GM23338 (cell line): ENCODE measurements at regions not wholly inside any gene's neighbourhood (a gene's known extent, or its start where the extent isn't known, plus 50 kb on each side); places are given as distances from the start of the nearest gene placed in this dataset.

Experiments used
- ATAC-seq: fragments of 200-7000 bp; cut with Tn5 transposase; 3 replicates; pipeline ENCODE4 v1.9.1; 2020
- DNase-seq: peaks from one replicate; pipeline ENCODE4 v3.0.0-alpha.2; 2015; ENCODE audit warnings: low spot score
- H2AFZ ChIP-seq: fragments of 200-600 bp; sonication (generic); 2 replicates; pipeline ENCODE4 v1.8.0; 2016; ENCODE audit warnings: antibody characterized with exemption, mild to moderate bottlenecking, moderate library complexity
- H3F3A ChIP-seq: fragments of 200-600 bp; sonication (generic); replicated peaks from 2 replicates; pipeline ENCODE4 v1.8.0; 2017; ENCODE audit warnings: antibody characterized with exemption, mixed run types, low read depth
- H3K27ac ChIP-seq: fragments of 200-600 bp; sonication (generic); 2 replicates; pipeline ENCODE4 v1.6.1; 2016; ENCODE audit warnings: low read depth
- H3K27me3 ChIP-seq: fragments of 200-600 bp; sonication (generic); 2 replicates; pipeline ENCODE4 v1.8.0; 2016; ENCODE audit warnings: mild to moderate bottlenecking, mixed run types, moderate library complexity; ENCODE audit not compliant: insufficient read depth
- H3K36me3 ChIP-seq: fragments of 200-600 bp; sonication (generic); 2 replicates; pipeline ENCODE4 v1.8.0; 2016; ENCODE audit warnings: mild to moderate bottlenecking; ENCODE audit not compliant: insufficient read depth
- H3K4me1 ChIP-seq: fragments of 200-600 bp; sonication (generic); 2 replicates; pipeline ENCODE4 v1.8.0; 2016; ENCODE audit warnings: mild to moderate bottlenecking, moderate library complexity; ENCODE audit not compliant: insufficient read depth
- H3K4me2 ChIP-seq: fragments of 200-600 bp; sonication (generic); 2 replicates; pipeline ENCODE4 v1.7.1; 2017; ENCODE audit warnings: mixed run types
- H3K4me3 ChIP-seq: fragments of 200-600 bp; sonication (generic); 2 replicates; pipeline ENCODE4 v1.6.1; 2016; ENCODE audit warnings: mixed run types
- H3K79me2 ChIP-seq: fragments of 200-600 bp; sonication (generic); replicated peaks from 2 replicates; pipeline ENCODE4 v1.8.0; 2017; ENCODE audit warnings: mild to moderate bottlenecking; ENCODE audit not compliant: insufficient read depth
- H3K9me2 ChIP-seq: fragments of 200-600 bp; sonication (generic); 2 replicates; pipeline ENCODE4 v1.8.0; 2017; ENCODE audit not compliant: insufficient read depth
- H4K20me1 ChIP-seq: fragments of 200-600 bp; sonication (generic); replicated peaks from 2 replicates; pipeline ENCODE4 v1.8.0; 2017; ENCODE audit warnings: mild to moderate bottlenecking; ENCODE audit not compliant: insufficient read depth
- H3K27ac Mint-ChIP-seq: 2 replicates; pipeline ENCODE4 v1.8.0; 2020; ENCODE audit warnings: inconsistent platforms, mild to moderate bottlenecking, moderate library complexity, mixed read lengths
- H3K27me3 Mint-ChIP-seq: 3 replicates; pipeline ENCODE4 v1.8.0; 2022; ENCODE audit warnings: low read depth, mild to moderate bottlenecking, moderate library complexity, mixed read lengths, inconsistent platforms; ENCODE audit not compliant: insufficient read depth, poor library complexity
- H3K36me3 Mint-ChIP-seq: 3 replicates; pipeline ENCODE4 v1.8.0; 2021; ENCODE audit warnings: low read depth, mild to moderate bottlenecking, inconsistent platforms, moderate library complexity, mixed read lengths
- H3K4me1 Mint-ChIP-seq: 3 replicates; pipeline ENCODE4 v1.8.0; 2020; ENCODE audit warnings: mild to moderate bottlenecking, inconsistent platforms, mixed read lengths
- H3K4me3 Mint-ChIP-seq: 3 replicates; pipeline ENCODE4 v1.8.0; 2021; ENCODE audit warnings: moderate library complexity, mild to moderate bottlenecking, inconsistent platforms, mixed read lengths
- H3K9me3 Mint-ChIP-seq: 3 replicates; pipeline ENCODE4 v1.8.0; 2020; ENCODE audit warnings: moderate library complexity, mild to moderate bottlenecking, inconsistent platforms, mixed read lengths
- CREB1 ChIP-seq: fragments of 250-450 bp; sonication (Bioruptor Pico); IDR thresholded peaks from 2 replicates; pipeline ENCODE4 v1.5.0; 2020; ENCODE audit warnings: low read depth, mild to moderate bottlenecking, moderate library complexity
- EZH2 ChIP-seq: fragments of 200-600 bp; sonication (generic); IDR thresholded peaks from one replicate; pipeline ENCODE4 v1.8.0; 2017; ENCODE audit warnings: antibody characterized with exemption, mild to moderate bottlenecking, low read depth; ENCODE audit not compliant: unreplicated experiment
- EZH2phosphoT487 ChIP-seq: fragments of 200-600 bp; sonication (generic); IDR thresholded peaks from one replicate; pipeline ENCODE4 v1.8.1; 2018; ENCODE audit warnings: antibody characterized with exemption; ENCODE audit not compliant: unreplicated experiment
- JUNB ChIP-seq: IDR thresholded peaks from one replicate; pipeline ENCODE4 v1.6.1; 2016; ENCODE audit warnings: antibody characterized with exemption; ENCODE audit not compliant: unreplicated experiment
- NANOG ChIP-seq: IDR thresholded peaks from 2 replicates; pipeline ENCODE4 v1.6.1; 2016; ENCODE audit warnings: antibody characterized with exemption, borderline replicate concordance
- POLR2AphosphoS5 ChIP-seq: IDR thresholded peaks from 2 replicates; pipeline ENCODE4 v1.6.1; 2016; ENCODE audit warnings: antibody characterized with exemption, low read depth
- STAT1 ChIP-seq: IDR thresholded peaks from one replicate; pipeline ENCODE4 v1.6.1; 2016; ENCODE audit warnings: antibody characterized with exemption; ENCODE audit not compliant: unreplicated experiment
- ZNF114 ChIP-seq: fragments of 250-450 bp; sonication (Bioruptor Pico); IDR thresholded peaks from 2 replicates; pipeline ENCODE4 v1.5.0; 2020; ENCODE audit warnings: mild to moderate bottlenecking, moderate library complexity
- ZNF331 ChIP-seq: fragments of 250-450 bp; sonication (Bioruptor Pico); IDR thresholded peaks from 2 replicates; pipeline ENCODE4 v1.5.0; 2020; ENCODE audit warnings: low read depth, mild to moderate bottlenecking, moderate library complexity
- TF ChIP-seq, protein P1 (sequence below): IDR thresholded peaks from one replicate; pipeline ENCODE4 v1.6.1; 2018; ENCODE audit warnings: antibody characterized with exemption; ENCODE audit not compliant: unreplicated experiment
- TF ChIP-seq, protein P2 (sequence below): fragments of 250-450 bp; sonication (Bioruptor Pico); IDR thresholded peaks from 2 replicates; pipeline ENCODE4 v1.5.0; 2020; ENCODE audit warnings: mild to moderate bottlenecking, moderate library complexity
- TF ChIP-seq, protein P3 (sequence below), 2 experiments: fragments of 200-600 bp in 1 of 2; sonication (generic) in 1 of 2; conservative IDR thresholded peaks; 2 replicates each; pipeline versions ENCODE4 v1.5.1 to v1.6.1; 2016 to 2017; ENCODE audit warnings: antibody characterized with exemption in 2 of 2, low read depth in 2 of 2, mild to moderate bottlenecking in 2 of 2, moderate library complexity in 1 of 2
- TF ChIP-seq, protein P4 (sequence below): IDR thresholded peaks from 2 replicates; pipeline ENCODE4 v1.6.1; 2016; ENCODE audit warnings: antibody characterized with exemption

DNA sequence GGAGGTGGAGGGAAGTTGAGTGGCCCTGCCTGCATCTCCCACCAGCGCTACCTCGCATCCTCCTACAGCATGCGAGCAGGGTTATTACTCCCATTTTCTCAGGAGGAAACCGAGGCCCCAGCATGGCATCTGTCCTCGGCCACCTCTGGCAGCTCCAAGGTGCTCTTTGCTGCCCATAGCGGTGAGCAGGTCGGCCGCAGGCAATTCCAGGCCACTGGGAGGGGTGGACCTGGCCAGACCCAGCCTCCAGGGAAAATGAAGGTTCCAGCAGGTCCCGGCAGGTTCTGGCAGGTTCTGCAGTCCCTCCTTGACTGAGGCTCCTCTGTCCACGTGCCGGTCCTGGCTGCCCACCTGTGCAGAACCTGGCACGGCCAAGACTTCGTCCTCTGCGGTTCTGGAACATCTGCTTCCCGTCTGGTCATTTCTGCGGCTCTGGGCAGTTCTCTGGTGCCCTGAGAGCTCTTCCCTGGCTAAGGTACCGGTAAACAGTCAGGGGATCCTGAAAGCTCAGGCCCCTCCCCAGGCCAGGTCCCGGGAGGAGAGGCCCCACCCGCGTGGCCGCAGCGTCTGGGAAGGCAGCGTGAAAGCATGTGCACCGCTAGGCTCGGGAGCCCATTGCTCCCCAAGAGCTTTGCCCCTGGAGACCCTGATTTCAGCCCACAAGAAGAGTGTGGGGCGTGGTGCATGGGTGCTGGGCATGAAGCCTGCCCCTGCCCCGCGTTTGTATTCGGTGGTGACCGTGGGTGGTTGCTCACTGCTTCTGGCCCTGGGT is 112.0 kb upstream of the ADRA2C start:
- no peak overlapping the region for H3K4me3 Mint-ChIP-seq
- H3K36me3 ChIP-seq, result no peaks in the 10 kb centered on the region
- H3K27me3 ChIP-seq, result no peaks in the 10 kb centered on the region
- ATAC-seq (no peak), DNase-seq (no peak)
- H3K4me3 ChIP-seq, result no peak overlapping the region
- no peaks in the 10 kb centered on the region for H3K9me3 Mint-ChIP-seq
- H3K4me1 ChIP-seq, result no peaks in the 10 kb centered on the region
- no peaks in the 10 kb centered on the region for H3F3A ChIP-seq
- TF ChIP-seq ZNF331 (CRISPR knock-in tag) (no peak), EZH2phosphoT487 (no peak), NANOG (no peak), STAT1 (no peak), ZNF114 (CRISPR knock-in tag) (no peak), JUNB (no peak), POLR2AphosphoS5 (no peak), EZH2 (no peak), CREB1 (CRISPR knock-in tag) (no peak)
- TF ChIP-seq, protein P1, sequence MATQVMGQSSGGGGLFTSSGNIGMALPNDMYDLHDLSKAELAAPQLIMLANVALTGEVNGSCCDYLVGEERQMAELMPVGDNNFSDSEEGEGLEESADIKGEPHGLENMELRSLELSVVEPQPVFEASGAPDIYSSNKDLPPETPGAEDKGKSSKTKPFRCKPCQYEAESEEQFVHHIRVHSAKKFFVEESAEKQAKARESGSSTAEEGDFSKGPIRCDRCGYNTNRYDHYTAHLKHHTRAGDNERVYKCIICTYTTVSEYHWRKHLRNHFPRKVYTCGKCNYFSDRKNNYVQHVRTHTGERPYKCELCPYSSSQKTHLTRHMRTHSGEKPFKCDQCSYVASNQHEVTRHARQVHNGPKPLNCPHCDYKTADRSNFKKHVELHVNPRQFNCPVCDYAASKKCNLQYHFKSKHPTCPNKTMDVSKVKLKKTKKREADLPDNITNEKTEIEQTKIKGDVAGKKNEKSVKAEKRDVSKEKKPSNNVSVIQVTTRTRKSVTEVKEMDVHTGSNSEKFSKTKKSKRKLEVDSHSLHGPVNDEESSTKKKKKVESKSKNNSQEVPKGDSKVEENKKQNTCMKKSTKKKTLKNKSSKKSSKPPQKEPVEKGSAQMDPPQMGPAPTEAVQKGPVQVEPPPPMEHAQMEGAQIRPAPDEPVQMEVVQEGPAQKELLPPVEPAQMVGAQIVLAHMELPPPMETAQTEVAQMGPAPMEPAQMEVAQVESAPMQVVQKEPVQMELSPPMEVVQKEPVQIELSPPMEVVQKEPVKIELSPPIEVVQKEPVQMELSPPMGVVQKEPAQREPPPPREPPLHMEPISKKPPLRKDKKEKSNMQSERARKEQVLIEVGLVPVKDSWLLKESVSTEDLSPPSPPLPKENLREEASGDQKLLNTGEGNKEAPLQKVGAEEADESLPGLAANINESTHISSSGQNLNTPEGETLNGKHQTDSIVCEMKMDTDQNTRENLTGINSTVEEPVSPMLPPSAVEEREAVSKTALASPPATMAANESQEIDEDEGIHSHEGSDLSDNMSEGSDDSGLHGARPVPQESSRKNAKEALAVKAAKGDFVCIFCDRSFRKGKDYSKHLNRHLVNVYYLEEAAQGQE, result no peak
- TF ChIP-seq, protein P2, sequence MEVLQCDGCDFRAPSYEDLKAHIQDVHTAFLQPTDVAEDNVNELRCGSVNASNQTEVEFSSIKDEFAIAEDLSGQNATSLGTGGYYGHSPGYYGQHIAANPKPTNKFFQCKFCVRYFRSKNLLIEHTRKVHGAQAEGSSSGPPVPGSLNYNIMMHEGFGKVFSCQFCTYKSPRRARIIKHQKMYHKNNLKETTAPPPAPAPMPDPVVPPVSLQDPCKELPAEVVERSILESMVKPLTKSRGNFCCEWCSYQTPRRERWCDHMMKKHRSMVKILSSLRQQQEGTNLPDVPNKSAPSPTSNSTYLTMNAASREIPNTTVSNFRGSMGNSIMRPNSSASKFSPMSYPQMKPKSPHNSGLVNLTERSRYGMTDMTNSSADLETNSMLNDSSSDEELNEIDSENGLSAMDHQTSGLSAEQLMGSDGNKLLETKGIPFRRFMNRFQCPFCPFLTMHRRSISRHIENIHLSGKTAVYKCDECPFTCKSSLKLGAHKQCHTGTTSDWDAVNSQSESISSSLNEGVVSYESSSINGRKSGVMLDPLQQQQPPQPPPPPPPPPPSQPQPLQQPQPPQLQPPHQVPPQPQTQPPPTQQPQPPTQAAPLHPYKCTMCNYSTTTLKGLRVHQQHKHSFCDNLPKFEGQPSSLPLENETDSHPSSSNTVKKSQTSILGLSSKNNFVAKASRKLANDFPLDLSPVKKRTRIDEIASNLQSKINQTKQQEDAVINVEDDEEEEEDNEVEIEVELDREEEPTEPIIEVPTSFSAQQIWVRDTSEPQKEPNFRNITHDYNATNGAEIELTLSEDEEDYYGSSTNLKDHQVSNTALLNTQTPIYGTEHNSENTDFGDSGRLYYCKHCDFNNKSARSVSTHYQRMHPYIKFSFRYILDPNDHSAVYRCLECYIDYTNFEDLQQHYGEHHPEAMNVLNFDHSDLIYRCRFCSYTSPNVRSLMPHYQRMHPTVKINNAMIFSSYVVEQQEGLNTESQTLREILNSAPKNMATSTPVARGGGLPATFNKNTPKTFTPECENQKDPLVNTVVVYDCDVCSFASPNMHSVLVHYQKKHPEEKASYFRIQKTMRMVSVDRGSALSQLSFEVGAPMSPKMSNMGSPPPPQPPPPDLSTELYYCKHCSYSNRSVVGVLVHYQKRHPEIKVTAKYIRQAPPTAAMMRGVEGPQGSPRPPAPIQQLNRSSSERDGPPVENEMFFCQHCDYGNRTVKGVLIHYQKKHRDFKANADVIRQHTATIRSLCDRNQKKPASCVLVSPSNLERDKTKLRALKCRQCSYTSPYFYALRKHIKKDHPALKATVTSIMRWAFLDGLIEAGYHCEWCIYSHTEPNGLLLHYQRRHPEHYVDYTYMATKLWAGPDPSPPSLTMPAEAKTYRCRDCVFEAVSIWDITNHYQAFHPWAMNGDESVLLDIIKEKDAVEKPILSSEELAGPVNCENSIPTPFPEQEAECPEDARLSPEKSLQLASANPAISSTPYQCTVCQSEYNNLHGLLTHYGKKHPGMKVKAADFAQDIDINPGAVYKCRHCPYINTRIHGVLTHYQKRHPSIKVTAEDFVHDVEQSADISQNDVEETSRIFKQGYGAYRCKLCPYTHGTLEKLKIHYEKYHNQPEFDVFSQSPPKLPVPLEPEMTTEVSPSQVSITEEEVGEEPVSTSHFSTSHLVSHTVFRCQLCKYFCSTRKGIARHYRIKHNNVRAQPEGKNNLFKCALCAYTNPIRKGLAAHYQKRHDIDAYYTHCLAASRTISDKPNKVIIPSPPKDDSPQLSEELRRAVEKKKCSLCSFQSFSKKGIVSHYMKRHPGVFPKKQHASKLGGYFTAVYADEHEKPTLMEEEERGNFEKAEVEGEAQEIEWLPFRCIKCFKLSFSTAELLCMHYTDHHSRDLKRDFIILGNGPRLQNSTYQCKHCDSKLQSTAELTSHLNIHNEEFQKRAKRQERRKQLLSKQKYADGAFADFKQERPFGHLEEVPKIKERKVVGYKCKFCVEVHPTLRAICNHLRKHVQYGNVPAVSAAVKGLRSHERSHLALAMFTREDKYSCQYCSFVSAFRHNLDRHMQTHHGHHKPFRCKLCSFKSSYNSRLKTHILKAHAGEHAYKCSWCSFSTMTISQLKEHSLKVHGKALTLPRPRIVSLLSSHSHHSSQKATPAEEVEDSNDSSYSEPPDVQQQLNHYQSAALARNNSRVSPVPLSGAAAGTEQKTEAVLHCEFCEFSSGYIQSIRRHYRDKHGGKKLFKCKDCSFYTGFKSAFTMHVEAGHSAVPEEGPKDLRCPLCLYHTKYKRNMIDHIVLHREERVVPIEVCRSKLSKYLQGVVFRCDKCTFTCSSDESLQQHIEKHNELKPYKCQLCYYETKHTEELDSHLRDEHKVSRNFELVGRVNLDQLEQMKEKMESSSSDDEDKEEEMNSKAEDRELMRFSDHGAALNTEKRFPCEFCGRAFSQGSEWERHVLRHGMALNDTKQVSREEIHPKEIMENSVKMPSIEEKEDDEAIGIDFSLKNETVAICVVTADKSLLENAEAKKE (CRISPR knock-in tag), result no peak
- TF ChIP-seq, protein P3, sequence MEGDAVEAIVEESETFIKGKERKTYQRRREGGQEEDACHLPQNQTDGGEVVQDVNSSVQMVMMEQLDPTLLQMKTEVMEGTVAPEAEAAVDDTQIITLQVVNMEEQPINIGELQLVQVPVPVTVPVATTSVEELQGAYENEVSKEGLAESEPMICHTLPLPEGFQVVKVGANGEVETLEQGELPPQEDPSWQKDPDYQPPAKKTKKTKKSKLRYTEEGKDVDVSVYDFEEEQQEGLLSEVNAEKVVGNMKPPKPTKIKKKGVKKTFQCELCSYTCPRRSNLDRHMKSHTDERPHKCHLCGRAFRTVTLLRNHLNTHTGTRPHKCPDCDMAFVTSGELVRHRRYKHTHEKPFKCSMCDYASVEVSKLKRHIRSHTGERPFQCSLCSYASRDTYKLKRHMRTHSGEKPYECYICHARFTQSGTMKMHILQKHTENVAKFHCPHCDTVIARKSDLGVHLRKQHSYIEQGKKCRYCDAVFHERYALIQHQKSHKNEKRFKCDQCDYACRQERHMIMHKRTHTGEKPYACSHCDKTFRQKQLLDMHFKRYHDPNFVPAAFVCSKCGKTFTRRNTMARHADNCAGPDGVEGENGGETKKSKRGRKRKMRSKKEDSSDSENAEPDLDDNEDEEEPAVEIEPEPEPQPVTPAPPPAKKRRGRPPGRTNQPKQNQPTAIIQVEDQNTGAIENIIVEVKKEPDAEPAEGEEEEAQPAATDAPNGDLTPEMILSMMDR (conservative IDR thresholded peaks at IDR 0.05; ENCODE audit: low read depth in 2 of 2), result no peak
- TF ChIP-seq, protein P4, sequence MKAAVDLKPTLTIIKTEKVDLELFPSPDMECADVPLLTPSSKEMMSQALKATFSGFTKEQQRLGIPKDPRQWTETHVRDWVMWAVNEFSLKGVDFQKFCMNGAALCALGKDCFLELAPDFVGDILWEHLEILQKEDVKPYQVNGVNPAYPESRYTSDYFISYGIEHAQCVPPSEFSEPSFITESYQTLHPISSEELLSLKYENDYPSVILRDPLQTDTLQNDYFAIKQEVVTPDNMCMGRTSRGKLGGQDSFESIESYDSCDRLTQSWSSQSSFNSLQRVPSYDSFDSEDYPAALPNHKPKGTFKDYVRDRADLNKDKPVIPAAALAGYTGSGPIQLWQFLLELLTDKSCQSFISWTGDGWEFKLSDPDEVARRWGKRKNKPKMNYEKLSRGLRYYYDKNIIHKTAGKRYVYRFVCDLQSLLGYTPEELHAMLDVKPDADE, result no peak
- H3K27ac Mint-ChIP-seq, result no peak overlapping the region
- H3K4me1 Mint-ChIP-seq, result peaks cover 20% of the 10 kb centered on the region
- H3K4me2 ChIP-seq, result no peak overlapping the region
- H4K20me1 ChIP-seq, result no peaks in the 10 kb centered on the region
- H3K27me3 Mint-ChIP-seq, result peaks cover 25% of the 10 kb centered on the region
- no peaks in the 10 kb centered on the region for H3K36me3 Mint-ChIP-seq
- no peaks in the 10 kb centered on the region for H3K9me2 ChIP-seq
- no peak overlapping the region for H2AFZ ChIP-seq
- H3K27ac ChIP-seq, result no peak overlapping the region
- no peaks in the 10 kb centered on the region for H3K79me2 ChIP-seq
